ENCODE measurements at regions not wholly inside any gene's neighbourhood (a gene's known extent, or its start where the extent isn't known, plus 50 kb on each side); places are given as distances from the start of the nearest gene placed in this dataset.

DNA sequence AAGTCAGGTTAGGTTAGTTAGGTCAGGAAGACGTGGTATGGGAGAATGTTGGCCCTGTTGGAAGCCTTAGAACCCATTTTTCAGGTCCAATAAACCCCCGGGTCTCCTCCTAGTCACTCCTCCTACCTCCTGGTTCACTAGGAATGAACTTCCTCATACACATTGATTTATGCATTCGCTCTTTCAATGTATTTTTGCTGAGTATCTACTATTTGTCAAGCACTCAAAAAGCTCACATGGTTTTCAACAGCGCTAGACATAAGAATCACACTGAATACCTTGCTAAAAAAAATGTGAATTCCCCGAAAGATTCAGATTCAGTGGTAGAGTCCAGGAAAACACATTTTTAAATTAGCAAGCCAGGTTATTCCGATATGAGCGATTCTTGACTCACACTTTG lies 85.8 kb upstream of the LRRN2 start (continued):
- no peak for TF ChIP-seq JUND (IDR thresholded peaks at IDR 0.05)

DNA sequence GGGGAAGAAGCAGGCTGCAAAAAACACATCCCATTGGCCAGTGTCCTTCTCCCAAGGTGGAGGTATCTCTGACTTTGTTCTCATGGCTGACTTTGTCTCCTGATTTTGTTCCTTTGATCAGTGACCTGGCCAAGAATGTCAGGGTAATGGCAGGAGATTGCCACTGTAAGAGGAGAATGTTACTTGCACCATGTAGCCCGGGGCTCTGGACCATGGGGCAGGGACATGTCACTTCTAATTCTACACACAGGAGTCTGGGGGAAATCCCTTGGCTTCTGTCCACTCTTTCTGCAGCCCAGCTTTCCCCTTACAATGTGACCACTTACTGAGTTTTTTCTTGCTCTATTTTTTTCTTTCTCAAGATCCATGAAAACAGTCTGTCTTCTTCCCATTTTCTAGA lies 87.7 kb upstream of the LRRN2 start:
- peaks cover 0 to 9% (median under 1%) of the 10 kb centered on the region in 4 donors for H3K27me3 ChIP-seq (ENCODE audit: control insufficient read depth in 4 of 4, insufficient read depth in 4 of 4, low read length in 3 of 4)
- WGBS, result 60% methylated on average over 1 of the region's 1 CpG

DNA sequence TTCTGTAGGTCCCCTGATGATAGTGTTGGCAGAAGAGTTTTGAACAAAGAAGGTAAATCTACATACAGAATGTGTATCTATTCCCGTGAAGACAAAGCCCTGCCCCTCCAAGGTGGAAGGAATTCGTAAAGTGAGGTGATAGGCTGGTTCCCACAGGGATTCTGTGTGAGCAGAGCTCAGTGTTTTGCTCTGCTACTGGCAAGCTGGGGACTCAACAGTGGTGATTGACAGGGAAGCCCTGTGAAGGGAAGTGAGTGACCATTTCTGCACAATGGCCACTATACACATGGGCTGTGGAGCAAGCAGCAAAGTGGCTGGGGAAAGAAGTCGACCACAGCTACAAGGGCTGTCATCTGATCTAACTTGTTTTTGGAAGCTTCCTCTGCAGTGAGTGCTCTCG lies 90.0 kb upstream of the LRRN2 start:
- Histone ChIP-seq H3K9me3 (ENCODE audit: control insufficient read depth in 4 of 4, low read length in 3 of 4) (no peaks in the 10 kb centered on the region), H3K36me3 (ENCODE audit: control insufficient read depth in 4 of 4, insufficient read depth in 3 of 4, low read depth in 1 of 4, low read length in 3 of 4) (no peaks in the 10 kb centered on the region), H3K27me3 (ENCODE audit: control insufficient read depth in 4 of 4, insufficient read depth in 4 of 4, low read length in 3 of 4) (peaks cover 0 to 3% (median 0%) of the 10 kb centered on the region in 4 donors), H3K9ac (ENCODE audit: low read depth in 1 of 2, low read length in 2 of 2) (no peak overlapping the region), H3K4me3 (ENCODE audit: low read depth in 1 of 3, low read length in 3 of 3) (no peak overlapping the region), H3K4me1 (ENCODE audit: control insufficient read depth in 4 of 4, insufficient read depth in 4 of 4, low read length in 3 of 4) (no peaks in the 10 kb centered on the region), H3K27ac (ENCODE audit: low read depth in 1 of 2, low read length in 2 of 2) (no peak overlapping the region)
- no peak for DNase-seq (ENCODE audit: low spot score)
- WGBS, result 56% methylated on average over 4 of the region's 4 CpGs
- TF ChIP-seq HNF4A (conservative IDR thresholded peaks at IDR 0.05), result no peak
- TF ChIP-seq, protein P1, sequence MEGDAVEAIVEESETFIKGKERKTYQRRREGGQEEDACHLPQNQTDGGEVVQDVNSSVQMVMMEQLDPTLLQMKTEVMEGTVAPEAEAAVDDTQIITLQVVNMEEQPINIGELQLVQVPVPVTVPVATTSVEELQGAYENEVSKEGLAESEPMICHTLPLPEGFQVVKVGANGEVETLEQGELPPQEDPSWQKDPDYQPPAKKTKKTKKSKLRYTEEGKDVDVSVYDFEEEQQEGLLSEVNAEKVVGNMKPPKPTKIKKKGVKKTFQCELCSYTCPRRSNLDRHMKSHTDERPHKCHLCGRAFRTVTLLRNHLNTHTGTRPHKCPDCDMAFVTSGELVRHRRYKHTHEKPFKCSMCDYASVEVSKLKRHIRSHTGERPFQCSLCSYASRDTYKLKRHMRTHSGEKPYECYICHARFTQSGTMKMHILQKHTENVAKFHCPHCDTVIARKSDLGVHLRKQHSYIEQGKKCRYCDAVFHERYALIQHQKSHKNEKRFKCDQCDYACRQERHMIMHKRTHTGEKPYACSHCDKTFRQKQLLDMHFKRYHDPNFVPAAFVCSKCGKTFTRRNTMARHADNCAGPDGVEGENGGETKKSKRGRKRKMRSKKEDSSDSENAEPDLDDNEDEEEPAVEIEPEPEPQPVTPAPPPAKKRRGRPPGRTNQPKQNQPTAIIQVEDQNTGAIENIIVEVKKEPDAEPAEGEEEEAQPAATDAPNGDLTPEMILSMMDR (IDR thresholded peaks at IDR 0.05; ENCODE audit: low read depth, low read length, missing input control), result no peak
- TF ChIP-seq, protein P2, sequence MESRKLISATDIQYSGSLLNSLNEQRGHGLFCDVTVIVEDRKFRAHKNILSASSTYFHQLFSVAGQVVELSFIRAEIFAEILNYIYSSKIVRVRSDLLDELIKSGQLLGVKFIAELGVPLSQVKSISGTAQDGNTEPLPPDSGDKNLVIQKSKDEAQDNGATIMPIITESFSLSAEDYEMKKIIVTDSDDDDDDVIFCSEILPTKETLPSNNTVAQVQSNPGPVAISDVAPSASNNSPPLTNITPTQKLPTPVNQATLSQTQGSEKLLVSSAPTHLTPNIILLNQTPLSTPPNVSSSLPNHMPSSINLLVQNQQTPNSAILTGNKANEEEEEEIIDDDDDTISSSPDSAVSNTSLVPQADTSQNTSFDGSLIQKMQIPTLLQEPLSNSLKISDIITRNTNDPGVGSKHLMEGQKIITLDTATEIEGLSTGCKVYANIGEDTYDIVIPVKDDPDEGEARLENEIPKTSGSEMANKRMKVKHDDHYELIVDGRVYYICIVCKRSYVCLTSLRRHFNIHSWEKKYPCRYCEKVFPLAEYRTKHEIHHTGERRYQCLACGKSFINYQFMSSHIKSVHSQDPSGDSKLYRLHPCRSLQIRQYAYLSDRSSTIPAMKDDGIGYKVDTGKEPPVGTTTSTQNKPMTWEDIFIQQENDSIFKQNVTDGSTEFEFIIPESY (IDR thresholded peaks at IDR 0.05), result no peak
- TF ChIP-seq TAF1 (conservative IDR thresholded peaks at IDR 0.05), result no peak
- TF ChIP-seq EGR1 (IDR thresholded peaks at IDR 0.05; ENCODE audit: low read depth in 2 of 2), result no peak

More for the DNA sequence above, 87.7 kb upstream of the LRRN2 start:
- DNase-seq (ENCODE audit: low spot score), result no peak
- Histone ChIP-seq H3K4me1 (ENCODE audit: control insufficient read depth in 4 of 4, insufficient read depth in 4 of 4, low read length in 3 of 4) (no peaks in the 10 kb centered on the region), H3K9ac (ENCODE audit: low read depth in 1 of 2, low read length in 2 of 2) (no peak overlapping the region), H3K27ac (ENCODE audit: low read depth in 1 of 2, low read length in 2 of 2) (no peak overlapping the region), H3K9me3 (ENCODE audit: control insufficient read depth in 4 of 4, low read length in 3 of 4) (no peaks in the 10 kb centered on the region), H3K36me3 (ENCODE audit: control insufficient read depth in 4 of 4, insufficient read depth in 3 of 4, low read depth in 1 of 4, low read length in 3 of 4) (no peaks in the 10 kb centered on the region), H3K4me3 (ENCODE audit: low read depth in 1 of 3, low read length in 3 of 3) (no peak overlapping the region)
- no peak for TF ChIP-seq SP1 (IDR thresholded peaks at IDR 0.05)
- TF ChIP-seq, protein P3, sequence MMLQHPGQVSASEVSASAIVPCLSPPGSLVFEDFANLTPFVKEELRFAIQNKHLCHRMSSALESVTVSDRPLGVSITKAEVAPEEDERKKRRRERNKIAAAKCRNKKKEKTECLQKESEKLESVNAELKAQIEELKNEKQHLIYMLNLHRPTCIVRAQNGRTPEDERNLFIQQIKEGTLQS (IDR thresholded peaks at IDR 0.05), result no peak
- TF ChIP-seq FOXA1 (IDR thresholded peaks at IDR 0.05), result no peak
- TF ChIP-seq, protein P1 (IDR thresholded peaks at IDR 0.05; ENCODE audit: low read depth, low read length, missing input control), result no peak
- no peak for TF ChIP-seq JUND (IDR thresholded peaks at IDR 0.05)
- TF ChIP-seq EGR1 (IDR thresholded peaks at IDR 0.05; ENCODE audit: low read depth in 2 of 2), result no peak
- TF ChIP-seq, protein P4, sequence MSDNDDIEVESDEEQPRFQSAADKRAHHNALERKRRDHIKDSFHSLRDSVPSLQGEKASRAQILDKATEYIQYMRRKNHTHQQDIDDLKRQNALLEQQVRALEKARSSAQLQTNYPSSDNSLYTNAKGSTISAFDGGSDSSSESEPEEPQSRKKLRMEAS (IDR thresholded peaks at IDR 0.05), result no peak
- TF ChIP-seq HNF4A (conservative IDR thresholded peaks at IDR 0.05), result no peak
- no peak for TF ChIP-seq HNF4G (IDR thresholded peaks at IDR 0.05)
- TF ChIP-seq GABPA (IDR thresholded peaks at IDR 0.05 in 1 of 2, conservative IDR thresholded peaks at IDR 0.05 in 1 of 2), result no peak
- TF ChIP-seq YY1 (IDR thresholded peaks at IDR 0.05), result no peak
- no peak for TF ChIP-seq RAD21 (IDR thresholded peaks at IDR 0.05)

All from liver (tissue), 8 donors.